NCI-H82 treated with DMSO at 0.1 percent for 48 hours (cell line): ENCODE measurements at regions not wholly inside any gene's neighbourhood (a gene's known extent, or its start where the extent isn't known, plus 50 kb on each side); places are given as distances from the start of the nearest gene placed in this dataset.
"Not testable (repeated sequence)": the region's sequence is repeated elsewhere in the genome, so short reads cannot be mapped to it uniquely, and the experiment has no call there.

Experiments
- DNase-seq: peaks from one replicate; lab custom pipeline; 2025; ENCODE audit not compliant: unreplicated experiment; lab: John Stamatoyannopoulos, UW

GRCh38 chr13:54387625-54388024 is 1359.0 kb downstream of the OLFM4 start:
- DNase-seq, result no peak

GRCh38 chr13:54390841-54391240 is 1362.2 kb downstream of the OLFM4 start:
- no peak for DNase-seq

GRCh38 chr13:54394085-54394700 is 1365.6 kb downstream of the OLFM4 start:
- DNase-seq, result no peak

- DNase-seq, result no peak
Measured at GRCh38 chr13:54394908-54395307, 1366.3 kb downstream of the OLFM4 start.

- DNase-seq, result peak; percentile 20
Measured at GRCh38 chr13:54402495-54402894, 1373.9 kb downstream of the OLFM4 start.

GRCh38 chr13:54415753-54416366 is 1387.2 kb downstream of the OLFM4 start:
- DNase-seq, result no peak

- not testable (repeated sequence) for DNase-seq
Measured at GRCh38 chr13:54422946-54423345, 1394.3 kb downstream of the OLFM4 start.

GRCh38 chr13:54424344-54424743 is 1395.7 kb downstream of the OLFM4 start:
- DNase-seq, result no peak

- DNase-seq, result no peak
Measured at GRCh38 chr13:54433493-54434206, 1405.0 kb downstream of the OLFM4 start.

GRCh38 chr13:54440853-54441400 is 1412.3 kb downstream of the OLFM4 start:
- DNase-seq, result not testable (repeated sequence)

GRCh38 chr13:54445453-54445852 is 1416.8 kb downstream of the OLFM4 start:
- no peak for DNase-seq

- DNase-seq, result no peak
Measured at GRCh38 chr13:54445865-54446264, 1417.3 kb downstream of the OLFM4 start.

GRCh38 chr13:54449922-54450321 is 1421.3 kb downstream of the OLFM4 start:
- no peak for DNase-seq

GRCh38 chr13:54484166-54484565 is 1455.6 kb downstream of the OLFM4 start:
- DNase-seq, result no peak

GRCh38 chr13:54486421-54487166 is 1458.0 kb downstream of the OLFM4 start:
- DNase-seq, result no peak

- no peak for DNase-seq
Measured at GRCh38 chr13:54489359-54489758, 1460.7 kb downstream of the OLFM4 start.

- DNase-seq, result no peak
Measured at GRCh38 chr13:54492995-54493394, 1464.4 kb downstream of the OLFM4 start.

- DNase-seq, result no peak
Measured at GRCh38 chr13:54511366-54511765, 1482.8 kb downstream of the OLFM4 start.

- no peak for DNase-seq
Measured at GRCh38 chr13:54513254-54513653, 1484.6 kb downstream of the OLFM4 start.

- DNase-seq, result peak; percentile 27
Measured at GRCh38 chr13:54536112-54536511, 1507.5 kb downstream of the OLFM4 start.

GRCh38 chr13:54563286-54563685 is 1534.7 kb downstream of the OLFM4 start:
- no peak for DNase-seq
